ENCODE measurements at regions not wholly inside any gene's neighbourhood (a gene's known extent, or its start where the extent isn't known, plus 50 kb on each side); places are given as distances from the start of the nearest gene placed in this dataset.

DNA sequence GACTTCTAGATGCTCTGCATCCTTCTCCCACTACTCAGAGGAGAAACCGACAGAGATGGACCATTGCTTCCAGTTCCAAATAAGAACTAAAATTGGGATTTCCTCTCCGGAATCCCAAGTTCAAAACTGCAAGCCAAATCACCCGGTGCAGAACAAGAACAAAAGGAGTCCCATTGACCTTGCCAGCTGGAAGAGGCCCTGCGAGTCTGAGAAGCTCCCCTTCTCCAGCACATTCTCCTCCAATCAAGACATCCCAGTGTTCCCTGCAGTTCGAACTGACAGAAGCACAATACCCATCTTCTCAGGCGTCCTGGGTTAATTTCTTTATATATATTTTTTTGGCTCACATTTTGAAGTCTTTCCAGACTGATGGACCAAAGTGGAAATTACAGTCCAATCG, 195.3 kb upstream of the MEIS1 start:
- Histone ChIP-seq H4K20me1 (ENCODE audit: insufficient read depth, low read length) (no peaks in the 10 kb centered on the region), H2AFZ (ENCODE audit: low read depth, low read length) (no peak overlapping the region), H3K9ac (ENCODE audit: low read depth, low read length) (no peak overlapping the region), H3K36me3 (ENCODE audit: insufficient read depth, low read length) (no peaks in the 10 kb centered on the region), H3K27me3 (ENCODE audit: insufficient read depth, low read length, poor library complexity) (no peaks in the 10 kb centered on the region), H3K4me3 (ENCODE audit: low read depth in 1 of 2, low read length in 2 of 2) (no peak overlapping the region), H3K79me2 (ENCODE audit: insufficient read depth, low read length) (no peaks in the 10 kb centered on the region), H3K27ac (ENCODE audit: low read length) (no peak overlapping the region), H3K9me3 (ENCODE audit: insufficient read depth, low read length, severe bottlenecking) (no peaks in the 10 kb centered on the region), H3K4me1 (ENCODE audit: insufficient read depth, low read length) (no peaks in the 10 kb centered on the region), H3K4me2 (ENCODE audit: insufficient read depth, low read length) (no peak overlapping the region)
- TF ChIP-seq EZH2 (IDR thresholded peaks at IDR 0.05; ENCODE audit: borderline replicate concordance, low read depth, low read length, severe bottlenecking): no peak
- TF ChIP-seq, protein P1, sequence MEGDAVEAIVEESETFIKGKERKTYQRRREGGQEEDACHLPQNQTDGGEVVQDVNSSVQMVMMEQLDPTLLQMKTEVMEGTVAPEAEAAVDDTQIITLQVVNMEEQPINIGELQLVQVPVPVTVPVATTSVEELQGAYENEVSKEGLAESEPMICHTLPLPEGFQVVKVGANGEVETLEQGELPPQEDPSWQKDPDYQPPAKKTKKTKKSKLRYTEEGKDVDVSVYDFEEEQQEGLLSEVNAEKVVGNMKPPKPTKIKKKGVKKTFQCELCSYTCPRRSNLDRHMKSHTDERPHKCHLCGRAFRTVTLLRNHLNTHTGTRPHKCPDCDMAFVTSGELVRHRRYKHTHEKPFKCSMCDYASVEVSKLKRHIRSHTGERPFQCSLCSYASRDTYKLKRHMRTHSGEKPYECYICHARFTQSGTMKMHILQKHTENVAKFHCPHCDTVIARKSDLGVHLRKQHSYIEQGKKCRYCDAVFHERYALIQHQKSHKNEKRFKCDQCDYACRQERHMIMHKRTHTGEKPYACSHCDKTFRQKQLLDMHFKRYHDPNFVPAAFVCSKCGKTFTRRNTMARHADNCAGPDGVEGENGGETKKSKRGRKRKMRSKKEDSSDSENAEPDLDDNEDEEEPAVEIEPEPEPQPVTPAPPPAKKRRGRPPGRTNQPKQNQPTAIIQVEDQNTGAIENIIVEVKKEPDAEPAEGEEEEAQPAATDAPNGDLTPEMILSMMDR (IDR thresholded peaks at IDR 0.05; ENCODE audit: borderline replicate concordance, extremely low read depth, low read length, poor library complexity, severe bottlenecking): no peak
- DNase-seq: no peak
- ATAC-seq (ENCODE audit: insufficient read depth, low read depth): no peak

DNA sequence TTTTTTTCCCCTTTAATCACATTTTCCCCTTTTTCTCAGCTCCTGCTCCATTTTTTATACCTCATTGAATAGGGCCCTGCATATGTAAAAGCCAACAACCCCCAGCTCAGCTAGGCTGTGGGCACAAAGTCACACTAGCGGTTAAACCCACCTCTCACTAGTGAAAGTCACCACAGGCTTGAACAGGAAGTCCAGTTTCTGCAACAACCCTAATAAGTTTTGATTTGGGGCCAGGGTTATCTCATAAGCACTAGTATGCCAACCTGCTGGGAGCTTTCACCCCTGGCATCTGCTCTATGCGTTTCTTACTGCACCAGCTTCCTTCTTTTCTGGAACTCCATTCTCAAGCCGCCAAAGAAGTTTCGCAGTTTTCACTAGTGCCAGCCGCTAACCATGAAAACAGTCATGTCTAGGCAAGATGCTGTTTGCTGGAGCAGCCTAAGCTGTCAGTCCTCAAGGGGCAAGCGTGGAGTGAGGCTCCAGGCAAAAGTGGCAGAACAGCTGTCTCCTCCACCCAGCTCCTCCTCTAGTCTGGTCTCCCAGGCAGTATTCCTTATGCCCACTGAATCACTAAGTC, 197.0 kb upstream of the MEIS1 start:
- Histone ChIP-seq H3K27me3 (ENCODE audit: insufficient read depth, low read length, poor library complexity) (no peaks in the 10 kb centered on the region), H2AFZ (ENCODE audit: low read depth, low read length) (no peak overlapping the region), H3K27ac (ENCODE audit: low read length) (no peak overlapping the region), H3K4me1 (ENCODE audit: insufficient read depth, low read length) (no peaks in the 10 kb centered on the region), H3K4me2 (ENCODE audit: insufficient read depth, low read length) (no peak overlapping the region), H3K79me2 (ENCODE audit: insufficient read depth, low read length) (no peaks in the 10 kb centered on the region), H3K36me3 (ENCODE audit: insufficient read depth, low read length) (no peaks in the 10 kb centered on the region), H3K9ac (ENCODE audit: low read depth, low read length) (no peak overlapping the region), H4K20me1 (ENCODE audit: insufficient read depth, low read length) (no peaks in the 10 kb centered on the region), H3K4me3 (ENCODE audit: low read depth in 1 of 2, low read length in 2 of 2) (no peak overlapping the region), H3K9me3 (ENCODE audit: insufficient read depth, low read length, severe bottlenecking) (no peaks in the 10 kb centered on the region)
- TF ChIP-seq, protein P1 (IDR thresholded peaks at IDR 0.05; ENCODE audit: borderline replicate concordance, extremely low read depth, low read length, poor library complexity, severe bottlenecking): no peak
- TF ChIP-seq EZH2 (IDR thresholded peaks at IDR 0.05; ENCODE audit: borderline replicate concordance, low read depth, low read length, severe bottlenecking): no peak
- no peak for DNase-seq
- no peak for ATAC-seq (ENCODE audit: insufficient read depth, low read depth)

DNA sequence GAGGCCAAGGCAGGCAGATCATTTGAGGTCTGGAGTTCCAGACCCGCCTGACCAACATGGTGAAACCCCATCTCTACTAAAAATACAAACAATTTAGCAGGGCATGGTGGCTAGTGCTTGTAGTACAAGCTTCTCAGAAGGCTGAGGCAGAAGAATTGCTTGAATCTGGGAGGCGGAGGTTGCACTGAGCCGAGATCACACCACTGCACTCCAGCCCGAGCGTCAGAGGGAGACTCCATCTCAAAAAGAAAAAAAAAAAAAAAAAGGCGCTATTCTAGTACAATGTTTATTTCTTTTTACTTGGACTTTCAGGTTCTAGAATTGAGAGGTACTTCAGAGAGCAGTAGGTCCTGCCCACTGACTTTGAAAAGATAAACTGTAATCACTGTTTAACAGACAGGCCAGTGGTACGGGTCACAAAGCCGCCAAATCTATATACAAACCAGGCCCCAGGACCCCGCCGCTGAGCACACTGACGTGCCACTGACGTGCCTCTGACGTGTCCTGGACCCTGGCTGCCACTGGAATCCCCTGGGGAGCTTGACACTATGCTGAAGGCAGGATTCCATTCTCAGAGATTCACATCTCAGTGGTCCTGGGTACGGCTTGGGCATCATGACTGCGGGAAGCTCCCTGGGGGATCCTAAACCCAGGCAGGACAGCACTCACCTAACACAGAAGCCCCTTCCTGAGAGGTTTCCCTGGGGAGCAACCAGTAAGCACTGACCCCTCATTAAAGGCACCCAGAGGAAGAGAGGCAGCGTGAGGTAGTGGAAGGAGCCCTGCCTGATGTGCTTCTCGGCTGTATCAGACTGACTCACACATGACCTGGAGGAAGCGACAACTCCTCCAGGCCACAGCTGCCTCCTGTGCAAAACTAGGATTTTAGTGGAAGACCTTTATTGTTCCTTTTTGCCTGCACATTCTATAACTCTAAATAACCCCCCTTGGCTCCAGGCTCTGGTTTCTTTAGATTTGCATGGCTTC, 197.8 kb upstream of the MEIS1 start:
- ATAC-seq (ENCODE audit: insufficient read depth, low read depth): no peak
- H3K79me2 ChIP-seq (ENCODE audit: insufficient read depth, low read length): no peaks in the 10 kb centered on the region
- H4K20me1 ChIP-seq (ENCODE audit: insufficient read depth, low read length): no peaks in the 10 kb centered on the region

More for the DNA sequence above, 197.8 kb upstream of the MEIS1 start:
- Histone ChIP-seq H3K27me3 (ENCODE audit: insufficient read depth, low read length, poor library complexity) (no peaks in the 10 kb centered on the region), H3K27ac (ENCODE audit: low read length) (no peak overlapping the region), H3K4me3 (ENCODE audit: low read depth in 1 of 2, low read length in 2 of 2) (no peak overlapping the region), H3K9me3 (ENCODE audit: insufficient read depth, low read length, severe bottlenecking) (no peaks in the 10 kb centered on the region), H2AFZ (ENCODE audit: low read depth, low read length) (no peak overlapping the region), H3K4me2 (ENCODE audit: insufficient read depth, low read length) (no peak overlapping the region), H3K36me3 (ENCODE audit: insufficient read depth, low read length) (no peaks in the 10 kb centered on the region), H3K9ac (ENCODE audit: low read depth, low read length) (no peak overlapping the region), H3K4me1 (ENCODE audit: insufficient read depth, low read length) (no peaks in the 10 kb centered on the region)
- no peak for TF ChIP-seq EZH2 (IDR thresholded peaks at IDR 0.05; ENCODE audit: borderline replicate concordance, low read depth, low read length, severe bottlenecking)
- TF ChIP-seq, protein P1 (IDR thresholded peaks at IDR 0.05; ENCODE audit: borderline replicate concordance, extremely low read depth, low read length, poor library complexity, severe bottlenecking): no peak
- no peak for DNase-seq
